Fibroblast of mammary gland (primary cell): ENCODE measurements at regions not wholly inside any gene's neighbourhood (a gene's known extent, or its start where the extent isn't known, plus 50 kb on each side); places are given as distances from the start of the nearest gene placed in this dataset.

Experiments
- DNase-seq: peaks from one replicate; pipeline ENCODE4 v3.0.0-alpha.2; 2010; ENCODE audit warnings: low read depth
- H3K4me3 ChIP-seq: 2 replicates; pipeline ENCODE4 v1.5.1; 2011; ENCODE audit warnings: low read depth, mild to moderate bottlenecking, low read length, moderate library complexity; ENCODE audit not compliant: control insufficient read depth
- TF ChIP-seq, protein P1 (sequence below): conservative IDR thresholded peaks from 2 replicates; pipeline ENCODE4 v1.5.1; 2011; ENCODE audit warnings: low read depth, low read length, inconsistent platforms; ENCODE audit not compliant: control insufficient read depth, insufficient read depth

DNA sequence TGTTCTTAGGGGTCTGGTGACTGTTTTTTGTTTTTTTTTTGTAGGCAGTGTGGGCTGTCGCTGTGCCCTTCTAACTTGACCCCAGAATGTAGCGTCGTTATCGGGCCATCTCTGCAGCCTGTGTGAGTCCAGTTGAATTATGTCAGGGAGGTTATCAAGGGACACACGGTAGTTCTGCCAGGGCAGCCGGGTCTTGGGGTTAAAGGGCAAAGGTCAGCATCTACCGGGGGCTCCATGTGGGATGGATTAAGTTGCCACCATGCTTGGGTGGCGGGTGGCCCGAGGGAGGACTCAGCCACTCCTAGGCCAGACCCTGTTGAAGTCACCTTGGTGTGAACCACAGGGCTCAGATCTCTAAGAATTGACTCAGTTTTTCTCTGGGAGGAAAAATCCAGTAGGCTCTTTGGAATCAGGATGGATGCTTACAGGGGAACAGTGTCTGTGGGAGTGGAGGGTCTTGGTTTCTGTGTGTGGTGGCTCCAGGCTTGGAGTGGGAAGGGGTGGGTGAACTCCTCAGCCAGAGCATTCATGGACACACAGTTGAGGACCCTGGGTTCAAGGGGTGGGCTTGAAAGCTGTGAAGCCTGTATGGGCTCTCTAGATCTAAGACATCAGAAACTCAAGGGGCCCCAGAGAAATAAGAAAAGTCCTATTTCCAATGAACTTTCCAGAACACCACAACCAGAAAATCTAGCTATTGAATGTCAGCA is 191.7 kb downstream of the IRF8 start:
- DNase-seq: no peak
- TF ChIP-seq, protein P1, sequence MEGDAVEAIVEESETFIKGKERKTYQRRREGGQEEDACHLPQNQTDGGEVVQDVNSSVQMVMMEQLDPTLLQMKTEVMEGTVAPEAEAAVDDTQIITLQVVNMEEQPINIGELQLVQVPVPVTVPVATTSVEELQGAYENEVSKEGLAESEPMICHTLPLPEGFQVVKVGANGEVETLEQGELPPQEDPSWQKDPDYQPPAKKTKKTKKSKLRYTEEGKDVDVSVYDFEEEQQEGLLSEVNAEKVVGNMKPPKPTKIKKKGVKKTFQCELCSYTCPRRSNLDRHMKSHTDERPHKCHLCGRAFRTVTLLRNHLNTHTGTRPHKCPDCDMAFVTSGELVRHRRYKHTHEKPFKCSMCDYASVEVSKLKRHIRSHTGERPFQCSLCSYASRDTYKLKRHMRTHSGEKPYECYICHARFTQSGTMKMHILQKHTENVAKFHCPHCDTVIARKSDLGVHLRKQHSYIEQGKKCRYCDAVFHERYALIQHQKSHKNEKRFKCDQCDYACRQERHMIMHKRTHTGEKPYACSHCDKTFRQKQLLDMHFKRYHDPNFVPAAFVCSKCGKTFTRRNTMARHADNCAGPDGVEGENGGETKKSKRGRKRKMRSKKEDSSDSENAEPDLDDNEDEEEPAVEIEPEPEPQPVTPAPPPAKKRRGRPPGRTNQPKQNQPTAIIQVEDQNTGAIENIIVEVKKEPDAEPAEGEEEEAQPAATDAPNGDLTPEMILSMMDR: no peak
- H3K4me3 ChIP-seq: no peak overlapping the region

GRCh38 chr16:86091976-86092375 is 193.0 kb downstream of the IRF8 start:
- TF ChIP-seq, protein P1: no peak
- DNase-seq: no peak
- H3K4me3 ChIP-seq: no peak overlapping the region

GRCh38 chr16:86092586-86093480 is 193.9 kb downstream of the IRF8 start:
- no peak for DNase-seq
- H3K4me3 ChIP-seq: no peak overlapping the region
- TF ChIP-seq, protein P1: no peak

- no peak overlapping the region for H3K4me3 ChIP-seq
- TF ChIP-seq, protein P1: no peak
- no peak for DNase-seq
Observed at GRCh38 chr16:86093801-86094750, 195.1 kb downstream of the IRF8 start.

- DNase-seq: no peak
- TF ChIP-seq, protein P1: no peak
- no peak overlapping the region for H3K4me3 ChIP-seq
Observed at GRCh38 chr16:86095131-86095752, 196.3 kb downstream of the IRF8 start.
